GM12878 (cell line): ENCODE measurements at regions not wholly inside any gene's neighbourhood (a gene's known extent, or its start where the extent isn't known, plus 50 kb on each side); places are given as distances from the start of the nearest gene placed in this dataset.

Experiments used
- ATAC-seq: fragments of 200-7000 bp; cut with Tn5 transposase; 3 replicates; pipeline ENCODE4 v1.9.1; 2020; ENCODE audit warnings: mild to moderate bottlenecking, moderate library complexity
- BruUV-seq: library from RNA; stranded (reverse); fragments of 400-500 nt; replicated peaks from 2 replicates; lab custom pipeline; 2021; lab: Mats Ljungman, UMichigan
- CTCF ChIA-PET: fragments of 300-600 bp; sonication (Branson Sonifier 250); formaldehyde crosslinking; extraction: SDS; loops from one replicate; lab custom pipeline; 2021; ENCODE audit warnings: inconsistent platforms; lab: Yijun Ruan, JAX
- POLR2A ChIA-PET: fragments of 350-600 bp; formaldehyde crosslinking; extraction: SDS; loops from one replicate; lab custom pipeline; 2021; ENCODE audit warnings: inconsistent platforms; lab: Charles Lee
- RAD21 ChIA-PET: fragments of 300-600 bp; sonication (Branson Sonifier 250); formaldehyde crosslinking; loops from one replicate; lab custom pipeline; 2023; ENCODE audit warnings: antibody characterized with exemption; ENCODE audit not compliant: unreplicated experiment; lab: Charles Lee
- SMC1A ChIA-PET: fragments of 300-600 bp; sonication (Branson Sonifier 250); formaldehyde crosslinking; loops from one replicate; lab custom pipeline; 2023; ENCODE audit not compliant: unreplicated experiment, uncharacterized antibody; lab: Charles Lee
- DNase-seq: peaks from one replicate; pipeline ENCODE4 v3.0.0-alpha.2; 2011; ENCODE audit warnings: low read depth, low spot score
- FAIRE-seq: peaks from 3 replicates; lab custom pipeline; 2011; peaks lifted over from hg19 to GRCh38; lab: Jason Lieb, UNC
- H2AFZ ChIP-seq: 2 replicates; pipeline ENCODE4 v1.6.0; 2011; ENCODE audit warnings: low read depth, low read length, control low read depth; ENCODE audit not compliant: control insufficient read depth
- H3K27ac ChIP-seq: 2 replicates; pipeline ENCODE4 v1.5.1; 2011; ENCODE audit warnings: control low read depth; ENCODE audit not compliant: control insufficient read depth, insufficient read depth
- H3K27me3 ChIP-seq, 2 experiments: replicated peaks in 1 of 2; 2 replicates each; pipeline versions ENCODE4 v1.6.0 to v1.6.1; 2011; ENCODE audit warnings: low read length in 1 of 2; ENCODE audit not compliant: control insufficient read depth in 2 of 2, insufficient read depth in 2 of 2
- H3K36me3 ChIP-seq, 2 experiments: 2 replicates each; pipeline ENCODE4 v1.5.1; 2011; ENCODE audit warnings: low read length in 1 of 2; ENCODE audit not compliant: control insufficient read depth in 2 of 2, insufficient read depth in 2 of 2
- H3K4me1 ChIP-seq: 2 replicates; pipeline ENCODE4 v1.6.1; 2011; ENCODE audit warnings: mild to moderate bottlenecking, low read length, moderate library complexity, mixed read lengths; ENCODE audit not compliant: control insufficient read depth, insufficient read depth
- H3K4me2 ChIP-seq: 2 replicates; pipeline ENCODE4 v1.6.0; 2011; ENCODE audit warnings: control low read depth; ENCODE audit not compliant: control insufficient read depth, insufficient read depth
- H3K4me3 ChIP-seq: fragments of 200-600 bp; sonication (generic); 2 replicates; pipeline ENCODE4 v1.5.1; 2016
- H3K79me2 ChIP-seq: 2 replicates; pipeline ENCODE4 v1.6.0; 2011; ENCODE audit warnings: low read length; ENCODE audit not compliant: control insufficient read depth, insufficient read depth
- H3K9ac ChIP-seq: 2 replicates; pipeline ENCODE4 v1.8.0; 2011; ENCODE audit warnings: low read length, control low read depth, mixed read lengths; ENCODE audit not compliant: control insufficient read depth, insufficient read depth
- H3K9me3 ChIP-seq: replicated peaks from 3 replicates; pipeline ENCODE4 v1.5.1; 2011; ENCODE audit warnings: mild to moderate bottlenecking, low read length; ENCODE audit not compliant: control insufficient read depth, insufficient read depth
- H4K20me1 ChIP-seq: 2 replicates; pipeline ENCODE4 v1.6.0; 2011; ENCODE audit not compliant: control insufficient read depth, insufficient read depth
- BCL11A ChIP-seq: IDR thresholded peaks from 2 replicates; pipeline ENCODE4 v1.6.1; 2011; ENCODE audit warnings: low read depth, low read length
- E4F1 ChIP-seq: fragments of 450-650 bp; IDR thresholded peaks from 2 replicates; pipeline ENCODE4 v1.6.1; 2018; ENCODE audit warnings: borderline replicate concordance, mild to moderate bottlenecking; ENCODE audit not compliant: partially characterized antibody
- EGR1 ChIP-seq, 2 experiments: IDR thresholded peaks; 1 replicate in 1 of 2; 2 replicates in 1 of 2; pipeline ENCODE4 v1.6.1; 2011 to 2012; ENCODE audit warnings: low read depth in 2 of 2, low read length in 2 of 2, borderline replicate concordance in 1 of 2, mild to moderate bottlenecking in 1 of 2, moderate library complexity in 1 of 2
- MEF2A ChIP-seq: IDR thresholded peaks from 2 replicates; pipeline ENCODE4 v1.6.1; 2011; ENCODE audit warnings: low read depth, mild to moderate bottlenecking, low read length, moderate library complexity; ENCODE audit not compliant: insufficient read depth
- MTA3 ChIP-seq: IDR thresholded peaks from 2 replicates; pipeline ENCODE4 v1.6.1; 2012; ENCODE audit warnings: low read length, inconsistent platforms, borderline replicate concordance
- PML ChIP-seq: IDR thresholded peaks from 2 replicates; pipeline ENCODE4 v1.6.1; 2012; ENCODE audit warnings: low read length, inconsistent platforms
- REST ChIP-seq: IDR thresholded peaks from 2 replicates; pipeline ENCODE4 v1.6.1; 2012; ENCODE audit warnings: mild to moderate bottlenecking, low read depth, low read length
- STAT3 ChIP-seq: IDR thresholded peaks from 2 replicates; pipeline ENCODE4 v1.6.1; 2011; ENCODE audit warnings: low read depth, low read length, improper control_type of control experiment
- TARDBP ChIP-seq: IDR thresholded peaks from 2 replicates; pipeline ENCODE4 v1.6.1; 2016; ENCODE audit warnings: borderline replicate concordance
- ZBTB33 ChIP-seq: fragments of 450-650 bp; IDR thresholded peaks from 2 replicates; pipeline ENCODE4 v1.6.1; 2017; ENCODE audit warnings: mild to moderate bottlenecking
- WGBS: methylation state at CpG from one replicate; pipeline ENCODE4 v1.1.6; 2016; ENCODE audit warnings: low lambda C conversion rate; ENCODE audit not compliant: insufficient replicate concordance, insufficient coverage; ENCODE audit errors: missing lambda C conversion rate; 5-methylcytosine and 5-hydroxymethylcytosine counted together
- in situ Hi-C: fragments of 300-500 bp; cut with MboI; formaldehyde crosslinking; loops from 9 replicates; pipeline ENCODE4 v1.14.3; 2018; ENCODE audit warnings: mixed read lengths
- intact Hi-C: fragments of 100-400 bp; cut with micrococcal nuclease; formaldehyde crosslinking; loops from one replicate; pipeline ENCODE4 v1.14.2; 2022; ENCODE audit not compliant: unreplicated experiment
- TF ChIP-seq, protein P1 (sequence below): fragments of 450-650 bp; IDR thresholded peaks from 2 replicates; pipeline ENCODE4 v1.6.1; 2017; ENCODE audit warnings: borderline replicate concordance

GRCh38 chr3:127073941-127074820 is 91.3 kb downstream of the PLXNA1 start:
- Histone ChIP-seq H2AFZ (no peak overlapping the region), H3K36me3 (no peaks in the 10 kb centered on the region), H3K9me3 (peaks cover 4% of the 10 kb centered on the region; the same call in 1 of the 3 replicates), H3K27ac (no peak overlapping the region), H4K20me1 (no peaks in the 10 kb centered on the region), H3K27me3 (peaks cover 0 to under 1% of the 10 kb centered on the region in 2 experiments; a peak in 1 of 4 replicates), H3K9ac (no peak overlapping the region), H3K4me2 (no peak overlapping the region), H3K4me1 (peaks cover 12% of the 10 kb centered on the region), H3K4me3 (no peak overlapping the region), H3K79me2 (no peaks in the 10 kb centered on the region)
- ChIA-PET POLR2A (interaction anchor here (0.6 kb wide), 1 partner anchor 972 kb away, joined by 7 read pairs; no protein-coding TSS in a partner anchor), SMC1A (no interaction called here), CTCF (interaction anchor here (1.2 kb wide), 1 partner anchor 91 kb away, joined by 5 read pairs; the partner anchor contains the start of gene PLXNA1), RAD21 (interaction anchor here (1.2 to 1.6 kb wide), 3 partner anchors 72 to 144 kb away, joined by 3 read pairs; no protein-coding TSS in a partner anchor)
- ATAC-seq (no peak), DNase-seq (no peak), FAIRE-seq (no peak)
- intact Hi-C loops: no loop called here
- no TSS peak for BruUV-seq
- WGBS: 2% methylated on average over 7 of the region's 7 CpGs
- in situ Hi-C loops: no loop called here
- TF ChIP-seq MTA3 (no peak), PML (no peak), TARDBP (no peak), REST (no peak), MEF2A (no peak), BCL11A (no peak), E4F1 (no peak), EGR1 (IDR thresholded peaks at IDR 0.05; ENCODE audit: borderline replicate concordance in 1 of 2, low read depth in 2 of 2, low read length in 2 of 2) (no peak), STAT3 (no peak), ZBTB33 (no peak)
- TF ChIP-seq, protein P1, sequence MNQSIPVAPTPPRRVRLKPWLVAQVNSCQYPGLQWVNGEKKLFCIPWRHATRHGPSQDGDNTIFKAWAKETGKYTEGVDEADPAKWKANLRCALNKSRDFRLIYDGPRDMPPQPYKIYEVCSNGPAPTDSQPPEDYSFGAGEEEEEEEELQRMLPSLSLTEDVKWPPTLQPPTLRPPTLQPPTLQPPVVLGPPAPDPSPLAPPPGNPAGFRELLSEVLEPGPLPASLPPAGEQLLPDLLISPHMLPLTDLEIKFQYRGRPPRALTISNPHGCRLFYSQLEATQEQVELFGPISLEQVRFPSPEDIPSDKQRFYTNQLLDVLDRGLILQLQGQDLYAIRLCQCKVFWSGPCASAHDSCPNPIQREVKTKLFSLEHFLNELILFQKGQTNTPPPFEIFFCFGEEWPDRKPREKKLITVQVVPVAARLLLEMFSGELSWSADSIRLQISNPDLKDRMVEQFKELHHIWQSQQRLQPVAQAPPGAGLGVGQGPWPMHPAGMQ: no peak
